B cell (primary cell): ENCODE measurements at regions not wholly inside any gene's neighbourhood (a gene's known extent, or its start where the extent isn't known, plus 50 kb on each side); places are given as distances from the start of the nearest gene placed in this dataset.

Experiments used
- ATAC-seq: fragments of 200-7000 bp; cut with Tn5 transposase; one replicate; pipeline ENCODE4 v1.10.0; 2021; ENCODE audit warnings: low read depth, mild to moderate bottlenecking, moderate number of reproducible peaks, moderate library complexity
- CTCF ChIA-PET: fragments of 350-600 bp; sonication (Branson Sonifier 250); formaldehyde crosslinking; loops from one replicate; lab custom pipeline; 2021; ENCODE audit warnings: antibody characterized with exemption, inconsistent platforms; lab: Charles Lee
- POLR2A ChIA-PET: fragments of 350-600 bp; sonication (Branson Sonifier 250); formaldehyde crosslinking; loops from one replicate; lab custom pipeline; 2021; ENCODE audit warnings: antibody characterized with exemption; lab: Charles Lee
- DNase-seq: peaks from one replicate; pipeline ENCODE4 v3.0.0; 2013
- H2AFZ ChIP-seq: 2 replicates; pipeline ENCODE4 v1.6.1; 2012; ENCODE audit warnings: mild to moderate bottlenecking, low read depth, low read length; ENCODE audit not compliant: insufficient read depth, poor library complexity, severe bottlenecking
- H3K27ac ChIP-seq, 2 donors: 1 replicate in 1 of 2; 2 replicates in 1 of 2; pipeline ENCODE4 v1.5.1; 2012 to 2013; ENCODE audit warnings: low read length in 2 of 2, mild to moderate bottlenecking in 2 of 2, moderate library complexity in 1 of 2
- H3K27me3 ChIP-seq, 4 experiments: fragments of 200-600 bp in 1 of 4; sonication (generic) in 1 of 4; replicated peaks in 1 of 4; 1 replicate in 2 of 4; 2 replicates in 2 of 4; pipeline versions ENCODE4 v1.6.1 to v1.7.0; 2013 to 2016; ENCODE audit warnings: low read length in 3 of 4, mild to moderate bottlenecking in 2 of 4, mixed read lengths in 1 of 4, moderate library complexity in 1 of 4; ENCODE audit not compliant: insufficient read depth in 4 of 4, control insufficient read depth in 3 of 4; ENCODE audit errors: control extremely low read depth in 1 of 4
- H3K36me3 ChIP-seq, 2 experiments: replicated peaks in 1 of 2; 1 replicate in 1 of 2; 2 replicates in 1 of 2; pipeline versions ENCODE4 v1.6.1 to v1.7.1; 2013; ENCODE audit warnings: low read length in 1 of 2; ENCODE audit not compliant: insufficient read depth in 2 of 2, control insufficient read depth in 1 of 2; ENCODE audit errors: control extremely low read depth in 1 of 2, extremely low read depth in 1 of 2
- H3K4me1 ChIP-seq, 2 donors: fragments of 200-600 bp in 1 of 2; sonication (generic) in 1 of 2; 1 replicate in 1 of 2; 2 replicates in 1 of 2; pipeline versions ENCODE4 v1.5.1 to v1.6.1; 2013 to 2017; ENCODE audit warnings: low read length in 2 of 2; ENCODE audit not compliant: control insufficient read depth in 2 of 2, insufficient read depth in 2 of 2
- H3K4me2 ChIP-seq: replicated peaks from 2 replicates; pipeline ENCODE3; 2012; ENCODE audit warnings: mild to moderate bottlenecking, low read depth, low read length; ENCODE audit not compliant: poor library complexity, severe bottlenecking
- H3K4me3 ChIP-seq, 5 experiments: fragments of 200-600 bp in 1 of 5; sonication (generic) in 1 of 5; 1 replicate in 3 of 5; 2 replicates in 2 of 5; pipeline versions ENCODE4 v1.5.1 to v1.7.0; 2011 to 2016; ENCODE audit warnings: low read length in 4 of 5, mild to moderate bottlenecking in 4 of 5, low read depth in 2 of 5, control low read depth in 1 of 5, moderate library complexity in 1 of 5; ENCODE audit not compliant: insufficient read depth in 1 of 5; ENCODE audit errors: control extremely low read depth in 1 of 5, extremely low read depth in 1 of 5
- H3K79me2 ChIP-seq: fragments of 200-600 bp; sonication (generic); one replicate; pipeline ENCODE4 v1.6.0; 2016; ENCODE audit warnings: low read length; ENCODE audit not compliant: control insufficient read depth, insufficient read depth
- H3K9ac ChIP-seq: fragments of 200-600 bp; sonication (generic); 2 replicates; pipeline ENCODE4 v1.6.1; 2017; ENCODE audit warnings: mild to moderate bottlenecking, low read length, moderate library complexity
- H3K9me3 ChIP-seq, 3 donors: one replicate each; pipeline versions ENCODE4 v1.6.1 to v1.7.1; 2013; ENCODE audit warnings: low read length in 2 of 3; ENCODE audit not compliant: control insufficient read depth in 2 of 3, insufficient read depth in 1 of 3; ENCODE audit errors: control extremely low read depth in 1 of 3
- H4K20me1 ChIP-seq: 2 replicates; pipeline ENCODE4 v1.6.0; 2012; ENCODE audit warnings: mild to moderate bottlenecking, low read length; ENCODE audit not compliant: insufficient read depth, control insufficient read depth, poor library complexity, severe bottlenecking
- H3K27ac Mint-ChIP-seq: one replicate; pipeline ENCODE4 v1.8.0; 2021; ENCODE audit warnings: mixed read lengths
- H3K27me3 Mint-ChIP-seq: one replicate; pipeline ENCODE4 v1.8.0; 2021; ENCODE audit warnings: mixed read lengths
- H3K4me1 Mint-ChIP-seq: one replicate; pipeline ENCODE4 v1.8.0; 2021; ENCODE audit warnings: mixed read lengths
- H3K4me3 Mint-ChIP-seq: one replicate; pipeline ENCODE4 v1.8.0; 2021; ENCODE audit warnings: mixed read lengths
- H3K9me3 Mint-ChIP-seq: one replicate; pipeline ENCODE4 v1.8.0; 2022; ENCODE audit warnings: mixed read lengths; ENCODE audit not compliant: insufficient read depth
- EZH2 ChIP-seq: IDR thresholded peaks from 2 replicates; pipeline ENCODE4 v1.6.1; 2012; ENCODE audit warnings: borderline replicate concordance, low read depth, mild to moderate bottlenecking, moderate library complexity, low read length; ENCODE audit not compliant: insufficient read depth, poor library complexity, severe bottlenecking
- WGBS: methylation state at CpG from one replicate; pipeline ENCODE4 v1.1.5; 2013; ENCODE audit warnings: missing lambda C conversion rate; ENCODE audit not compliant: insufficient coverage; 5-methylcytosine and 5-hydroxymethylcytosine counted together
- intact Hi-C: fragments of 100-400 bp; cut with micrococcal nuclease; formaldehyde crosslinking; loops from one replicate; pipeline ENCODE4 v1.10.0; 2022
- TF ChIP-seq, protein P1 (sequence below): fragments of 200-600 bp; IDR thresholded peaks from one replicate; pipeline ENCODE4 v1.8.0; 2022; ENCODE audit warnings: antibody characterized with exemption, mild to moderate bottlenecking

DNA sequence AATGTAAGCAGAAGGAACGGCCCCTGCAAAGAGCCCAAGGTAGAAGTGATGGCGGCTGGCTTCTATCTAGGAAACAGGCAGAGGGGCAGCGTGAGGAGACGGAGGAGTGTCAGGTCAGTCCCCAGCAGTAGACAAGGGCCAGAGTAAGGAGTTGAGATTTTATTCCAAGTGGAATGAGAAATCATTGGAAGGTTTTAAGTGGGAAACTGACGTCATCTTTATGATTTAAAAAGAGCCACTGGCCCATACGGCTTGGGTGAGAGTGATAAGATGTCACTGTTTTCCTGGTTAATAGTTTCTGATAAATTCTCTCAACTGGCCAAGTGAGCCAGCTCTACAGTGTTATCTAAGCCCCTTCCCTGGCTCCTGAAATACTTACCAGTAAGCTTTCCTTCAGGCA, 103.2 kb upstream of the CAMK1G start:
- H3K4me1 ChIP-seq = no peaks in the 10 kb centered on the region

DNA sequence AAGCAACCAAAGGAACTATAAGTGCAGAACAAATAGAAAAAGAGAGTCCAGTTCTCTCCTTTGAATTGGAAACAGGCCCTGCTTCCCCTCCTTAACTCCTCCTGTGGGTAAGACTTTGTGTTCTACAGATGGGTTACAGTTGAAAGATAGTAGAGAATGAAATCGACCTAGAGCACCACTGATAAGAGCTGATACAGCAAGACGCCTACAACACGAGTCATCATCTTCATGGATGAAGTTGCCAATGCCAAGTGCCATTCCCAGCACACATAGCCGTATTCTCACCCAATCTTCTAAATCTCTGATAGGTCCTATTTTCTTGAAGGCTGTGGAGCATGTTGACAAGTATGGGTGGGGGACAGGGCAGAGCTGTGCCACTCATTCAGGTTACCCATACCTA, 99.8 kb upstream of the CAMK1G start:
- Mint-ChIP-seq H3K9me3 (no peaks in the 10 kb centered on the region), H3K4me1 (no peaks in the 10 kb centered on the region), H3K27ac (no peak overlapping the region), H3K27me3 (peaks cover 10% of the 10 kb centered on the region), H3K4me3 (no peak overlapping the region)
- Histone ChIP-seq H3K9me3 (no peaks in the 10 kb centered on the region), H3K4me2 (no peak overlapping the region), H3K27me3 (peaks cover 0 to 4% (median 0%) of the 10 kb centered on the region in 4 experiments), H3K79me2 (no peaks in the 10 kb centered on the region), H4K20me1 (no peaks in the 10 kb centered on the region), H2AFZ (no peak overlapping the region), H3K4me3 (no peak overlapping the region), H3K27ac (no peak overlapping the region), H3K4me1 (no peaks in the 10 kb centered on the region), H3K36me3 (no peaks in the 10 kb centered on the region), H3K9ac (no peak overlapping the region)
- ChIA-PET POLR2A (no interaction called here), CTCF (no interaction called here)
- DNase-seq (no peak), ATAC-seq (no peak)
- 100% methylated on average over 2 of the region's 4 CpGs for WGBS
- intact Hi-C loops = no loop called here
- TF ChIP-seq, protein P1, sequence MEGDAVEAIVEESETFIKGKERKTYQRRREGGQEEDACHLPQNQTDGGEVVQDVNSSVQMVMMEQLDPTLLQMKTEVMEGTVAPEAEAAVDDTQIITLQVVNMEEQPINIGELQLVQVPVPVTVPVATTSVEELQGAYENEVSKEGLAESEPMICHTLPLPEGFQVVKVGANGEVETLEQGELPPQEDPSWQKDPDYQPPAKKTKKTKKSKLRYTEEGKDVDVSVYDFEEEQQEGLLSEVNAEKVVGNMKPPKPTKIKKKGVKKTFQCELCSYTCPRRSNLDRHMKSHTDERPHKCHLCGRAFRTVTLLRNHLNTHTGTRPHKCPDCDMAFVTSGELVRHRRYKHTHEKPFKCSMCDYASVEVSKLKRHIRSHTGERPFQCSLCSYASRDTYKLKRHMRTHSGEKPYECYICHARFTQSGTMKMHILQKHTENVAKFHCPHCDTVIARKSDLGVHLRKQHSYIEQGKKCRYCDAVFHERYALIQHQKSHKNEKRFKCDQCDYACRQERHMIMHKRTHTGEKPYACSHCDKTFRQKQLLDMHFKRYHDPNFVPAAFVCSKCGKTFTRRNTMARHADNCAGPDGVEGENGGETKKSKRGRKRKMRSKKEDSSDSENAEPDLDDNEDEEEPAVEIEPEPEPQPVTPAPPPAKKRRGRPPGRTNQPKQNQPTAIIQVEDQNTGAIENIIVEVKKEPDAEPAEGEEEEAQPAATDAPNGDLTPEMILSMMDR = no peak
- TF ChIP-seq EZH2 = no peak

More for the DNA sequence above, 103.2 kb upstream of the CAMK1G start:
- H3K79me2 ChIP-seq = no peaks in the 10 kb centered on the region
- H2AFZ ChIP-seq = no peak overlapping the region
- intact Hi-C loops = no loop called here
- Mint-ChIP-seq H3K4me3 (no peak overlapping the region), H3K9me3 (no peaks in the 10 kb centered on the region), H3K27me3 (peaks cover 12% of the 10 kb centered on the region), H3K4me1 (no peaks in the 10 kb centered on the region), H3K27ac (no peak overlapping the region)
- H4K20me1 ChIP-seq = no peaks in the 10 kb centered on the region
- TF ChIP-seq, protein P1 = no peak
- TF ChIP-seq EZH2 = no peak
- ChIA-PET CTCF (no interaction called here), POLR2A (no interaction called here)
- H3K9ac ChIP-seq = no peak overlapping the region
- DNase-seq (no peak), ATAC-seq (no peak)
- 98% methylated on average over 4 of the region's 6 CpGs for WGBS
- no peaks in the 10 kb centered on the region for H3K9me3 ChIP-seq
- no peak overlapping the region for H3K4me3 ChIP-seq
- H3K4me2 ChIP-seq = no peak overlapping the region
- no peak overlapping the region for H3K27ac ChIP-seq
- H3K27me3 ChIP-seq = peaks cover 0 to 4% (median 0%) of the 10 kb centered on the region in 4 experiments
- H3K36me3 ChIP-seq = no peaks in the 10 kb centered on the region
